ENCODE measurements at regions not wholly inside any gene's neighbourhood (a gene's known extent, or its start where the extent isn't known, plus 50 kb on each side); places are given as distances from the start of the nearest gene placed in this dataset.
"Not testable (repeated sequence)": the region's sequence is repeated elsewhere in the genome, so short reads cannot be mapped to it uniquely, and the experiment has no call there.

- no peak for DNase-seq (ENCODE audit: low read depth in 3 of 3, low spot score in 2 of 3)
Measured at GRCh38 chr4:66571145-66571695, 900.9 kb upstream of the EPHA5 start.

GRCh38 chr4:66569228-66569627 is 898.9 kb upstream of the EPHA5 start:
- DNase-seq (ENCODE audit: low read depth in 3 of 3, low spot score in 2 of 3): no peak

- DNase-seq (ENCODE audit: low read depth in 3 of 3, low spot score in 2 of 3): no peak
Measured at GRCh38 chr4:66568431-66568830, 898.1 kb upstream of the EPHA5 start.

- no peak for DNase-seq (ENCODE audit: low read depth in 3 of 3, low spot score in 2 of 3)
Measured at GRCh38 chr4:66568001-66568400, 897.7 kb upstream of the EPHA5 start.

GRCh38 chr4:66567551-66567950 is 897.3 kb upstream of the EPHA5 start:
- DNase-seq (ENCODE audit: low read depth in 3 of 3, low spot score in 2 of 3): no peak

GRCh38 chr4:66565801-66566200 is 895.5 kb upstream of the EPHA5 start:
- DNase-seq (ENCODE audit: low read depth in 3 of 3, low spot score in 2 of 3): no peak

GRCh38 chr4:66564901-66565651 is 894.8 kb upstream of the EPHA5 start:
- no peak for DNase-seq (ENCODE audit: low read depth in 3 of 3, low spot score in 2 of 3)

GRCh38 chr4:66562276-66562806 is 892.1 kb upstream of the EPHA5 start:
- no peak for DNase-seq (ENCODE audit: low read depth in 3 of 3, low spot score in 2 of 3)

- not testable (repeated sequence) for DNase-seq (ENCODE audit: low read depth in 3 of 3, low spot score in 2 of 3)
Measured at GRCh38 chr4:66561465-66562053, 891.3 kb upstream of the EPHA5 start.

- DNase-seq (ENCODE audit: low read depth in 3 of 3, low spot score in 2 of 3): no peak
Measured at GRCh38 chr4:66558651-66559050, 888.4 kb upstream of the EPHA5 start.

- DNase-seq (ENCODE audit: low read depth in 3 of 3, low spot score in 2 of 3): no peak
Measured at GRCh38 chr4:66556651-66557278, 886.5 kb upstream of the EPHA5 start.

GRCh38 chr4:66555301-66555700 is 885.0 kb upstream of the EPHA5 start:
- no peak for DNase-seq (ENCODE audit: low read depth in 3 of 3, low spot score in 2 of 3)

- no peak for DNase-seq (ENCODE audit: low read depth in 3 of 3, low spot score in 2 of 3)
Measured at GRCh38 chr4:66554826-66555225, 884.5 kb upstream of the EPHA5 start.

GRCh38 chr4:66545301-66545700 is 875.0 kb upstream of the EPHA5 start:
- not testable (repeated sequence) for DNase-seq (ENCODE audit: low read depth in 3 of 3, low spot score in 2 of 3)

- no peak for DNase-seq (ENCODE audit: low read depth in 3 of 3, low spot score in 2 of 3)
Measured at GRCh38 chr4:66544281-66544680, 874.0 kb upstream of the EPHA5 start.

- DNase-seq (ENCODE audit: low read depth in 3 of 3, low spot score in 2 of 3): no peak
Measured at GRCh38 chr4:66539745-66540144, 869.5 kb upstream of the EPHA5 start.

GRCh38 chr4:66524781-66525180 is 854.5 kb upstream of the EPHA5 start:
- DNase-seq (ENCODE audit: low read depth in 3 of 3, low spot score in 2 of 3): no peak

GRCh38 chr4:66522244-66522643 is 852.0 kb upstream of the EPHA5 start:
- DNase-seq (ENCODE audit: low read depth in 3 of 3, low spot score in 2 of 3): no peak

- DNase-seq (ENCODE audit: low read depth in 3 of 3, low spot score in 2 of 3): no peak
Measured at GRCh38 chr4:66516940-66517339, 846.7 kb upstream of the EPHA5 start.

GRCh38 chr4:66506985-66507384 is 836.7 kb upstream of the EPHA5 start:
- no peak for DNase-seq (ENCODE audit: low read depth in 3 of 3, low spot score in 2 of 3)

- no peak for DNase-seq (ENCODE audit: low read depth in 3 of 3, low spot score in 2 of 3)
Measured at GRCh38 chr4:66501997-66502396, 831.7 kb upstream of the EPHA5 start.

- DNase-seq (ENCODE audit: low read depth in 3 of 3, low spot score in 2 of 3): no peak
Measured at GRCh38 chr4:66490729-66491128, 820.4 kb upstream of the EPHA5 start.
